DMS53 treated with DMSO at 0.1 percent for 48 hours (cell line): ENCODE measurements at regions not wholly inside any gene's neighbourhood (a gene's known extent, or its start where the extent isn't known, plus 50 kb on each side); places are given as distances from the start of the nearest gene placed in this dataset.

Experiments used
- DNase-seq: peaks from one replicate; lab custom pipeline; 2025; ENCODE audit not compliant: unreplicated experiment; lab: John Stamatoyannopoulos, UW

- no peak for DNase-seq
Measured at GRCh38 chr18:4858379-4859127, 338.5 kb downstream of the AKAIN1 start.

GRCh38 chr18:4854671-4855070 lies 342.4 kb downstream of the AKAIN1 start:
- DNase-seq, result no peak

- no peak for DNase-seq
Measured at GRCh38 chr18:4851301-4851976, 345.6 kb downstream of the AKAIN1 start.

- DNase-seq, result no peak
Measured at GRCh38 chr18:4847056-4847455, 350.0 kb downstream of the AKAIN1 start.

- no peak for DNase-seq
Measured at GRCh38 chr18:4844320-4844719, 352.7 kb downstream of the AKAIN1 start.

- DNase-seq, result no peak
Measured at GRCh38 chr18:4843771-4844170, 353.3 kb downstream of the AKAIN1 start.

GRCh38 chr18:4842751-4843150 lies 354.3 kb downstream of the AKAIN1 start:
- DNase-seq, result no peak

- DNase-seq, result no peak
Measured at GRCh38 chr18:4842287-4842686, 354.8 kb downstream of the AKAIN1 start.

GRCh38 chr18:4839639-4840038 lies 357.4 kb downstream of the AKAIN1 start:
- DNase-seq, result no peak

GRCh38 chr18:4836141-4836540 lies 360.9 kb downstream of the AKAIN1 start:
- DNase-seq, result no peak

GRCh38 chr18:4831791-4832375 lies 365.2 kb downstream of the AKAIN1 start:
- no peak for DNase-seq

- no peak for DNase-seq
Measured at GRCh38 chr18:4831127-4831526, 365.9 kb downstream of the AKAIN1 start.

- no peak for DNase-seq
Measured at GRCh38 chr18:4823091-4823490, 368.0 kb upstream of the DLGAP1 start.

GRCh38 chr18:4821801-4822200 lies 366.7 kb upstream of the DLGAP1 start:
- no peak for DNase-seq

GRCh38 chr18:4817665-4818064 lies 362.6 kb upstream of the DLGAP1 start:
- DNase-seq, result no peak

GRCh38 chr18:4813708-4814107 lies 358.6 kb upstream of the DLGAP1 start:
- DNase-seq, result no peak

- DNase-seq, result no peak
Measured at GRCh38 chr18:4808891-4809290, 353.8 kb upstream of the DLGAP1 start.

- no peak for DNase-seq
Measured at GRCh38 chr18:4807604-4808293, 352.6 kb upstream of the DLGAP1 start.

GRCh38 chr18:4806331-4806730 lies 351.2 kb upstream of the DLGAP1 start:
- no peak for DNase-seq

GRCh38 chr18:4802296-4802695 lies 347.2 kb upstream of the DLGAP1 start:
- DNase-seq, result no peak

- no peak for DNase-seq
Measured at GRCh38 chr18:4801151-4801550, 346.0 kb upstream of the DLGAP1 start.
